ENCODE measurements at regions not wholly inside any gene's neighbourhood (a gene's known extent, or its start where the extent isn't known, plus 50 kb on each side); places are given as distances from the start of the nearest gene placed in this dataset.

DNA sequence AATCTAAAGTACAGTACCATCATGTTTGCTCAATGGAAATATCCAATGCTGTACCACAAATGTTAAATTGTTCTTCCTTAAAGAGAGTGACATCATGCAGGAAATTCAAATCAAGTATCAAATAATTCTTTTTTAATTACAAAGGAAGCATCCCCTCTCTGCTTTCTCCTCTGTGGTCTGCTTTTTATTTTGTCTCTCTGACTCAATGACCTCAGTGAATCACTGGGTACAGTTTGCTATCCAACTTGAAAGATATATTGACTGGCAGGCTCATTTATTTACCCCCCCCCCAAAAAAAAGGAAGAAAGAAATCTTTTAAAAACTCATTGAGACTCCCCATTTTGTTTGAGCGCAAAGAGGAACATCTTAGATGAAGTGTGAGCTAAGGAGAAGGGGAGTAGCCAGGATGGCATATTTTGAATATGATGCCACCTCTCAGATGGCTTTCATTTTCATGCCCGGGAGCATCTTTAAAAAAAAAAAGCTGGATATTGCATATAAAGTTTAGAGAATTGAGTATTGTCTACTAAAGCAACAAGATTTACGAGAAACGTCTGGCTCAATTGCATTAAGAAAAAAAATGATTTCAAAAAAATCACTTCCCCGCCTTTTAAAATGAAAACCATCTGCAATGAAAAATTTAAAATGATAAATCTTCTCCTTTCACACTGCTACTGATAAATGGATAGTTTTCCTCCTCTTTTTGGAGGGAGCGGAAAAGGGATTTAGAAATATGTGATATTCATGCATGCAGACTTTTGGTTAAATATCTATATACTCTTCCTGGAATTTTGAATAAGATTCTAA is 307.1 kb upstream of the DPH6 start:
- H3K4me1 ChIP-seq (ENCODE audit: control insufficient read depth, insufficient read depth, low read length) = no peaks in the 10 kb centered on the region
- WGBS (ENCODE audit: insufficient coverage, insufficient replicate concordance, low lambda C conversion rate, missing lambda C conversion rate) = 20% methylated on average over 6 of the region's 6 CpGs
- no peak for DNase-seq (ENCODE audit: low read depth, low spot score)
- intact Hi-C loops (cut with micrococcal nuclease; ENCODE audit: unreplicated experiment) = no loop called here
- ChIA-PET RAD21 (ENCODE audit: unreplicated experiment) (interaction anchor here (0.6 kb wide), 1 partner anchor 449 kb away, joined by 3 read pairs; no protein-coding TSS in a partner anchor), POLR2A (interaction anchor here (0.6 kb wide), 2 partner anchors 122 to 416 kb away, joined by 3 to 7 read pairs; no protein-coding TSS in a partner anchor), CTCF (interaction anchor here (0.7 kb wide), 1 partner anchor 306 kb away, joined by 3 read pairs; no protein-coding TSS in a partner anchor), SMC1A (ENCODE audit: uncharacterized antibody, unreplicated experiment) (no interaction called here)
- H3K36me3 ChIP-seq (ENCODE audit: control insufficient read depth in 2 of 2, insufficient read depth in 2 of 2, low read length in 1 of 2) = no peaks in the 10 kb centered on the region
- no peak for FAIRE-seq
- H3K4me2 ChIP-seq (ENCODE audit: control insufficient read depth, insufficient read depth) = no peak overlapping the region
- no peak for ATAC-seq
- H3K27ac ChIP-seq (ENCODE audit: control insufficient read depth, insufficient read depth) = no peak overlapping the region
- H3K27me3 ChIP-seq (replicated peaks in 1 of 2; ENCODE audit: control insufficient read depth in 2 of 2, insufficient read depth in 2 of 2, low read length in 1 of 2) = no peaks in the 10 kb centered on the region
- H2AFZ ChIP-seq (ENCODE audit: control insufficient read depth, low read depth, low read length) = no peak overlapping the region
- BruUV-seq (replicated peaks) = no TSS peak
- TF ChIP-seq CREM (IDR thresholded peaks at IDR 0.05; ENCODE audit: low read depth) (no peak), SMARCA5 (IDR thresholded peaks at IDR 0.05) (no peak), SUZ12 (IDR thresholded peaks at IDR 0.05; ENCODE audit: unreplicated experiment) (no peak)
- TF ChIP-seq, protein P1, sequence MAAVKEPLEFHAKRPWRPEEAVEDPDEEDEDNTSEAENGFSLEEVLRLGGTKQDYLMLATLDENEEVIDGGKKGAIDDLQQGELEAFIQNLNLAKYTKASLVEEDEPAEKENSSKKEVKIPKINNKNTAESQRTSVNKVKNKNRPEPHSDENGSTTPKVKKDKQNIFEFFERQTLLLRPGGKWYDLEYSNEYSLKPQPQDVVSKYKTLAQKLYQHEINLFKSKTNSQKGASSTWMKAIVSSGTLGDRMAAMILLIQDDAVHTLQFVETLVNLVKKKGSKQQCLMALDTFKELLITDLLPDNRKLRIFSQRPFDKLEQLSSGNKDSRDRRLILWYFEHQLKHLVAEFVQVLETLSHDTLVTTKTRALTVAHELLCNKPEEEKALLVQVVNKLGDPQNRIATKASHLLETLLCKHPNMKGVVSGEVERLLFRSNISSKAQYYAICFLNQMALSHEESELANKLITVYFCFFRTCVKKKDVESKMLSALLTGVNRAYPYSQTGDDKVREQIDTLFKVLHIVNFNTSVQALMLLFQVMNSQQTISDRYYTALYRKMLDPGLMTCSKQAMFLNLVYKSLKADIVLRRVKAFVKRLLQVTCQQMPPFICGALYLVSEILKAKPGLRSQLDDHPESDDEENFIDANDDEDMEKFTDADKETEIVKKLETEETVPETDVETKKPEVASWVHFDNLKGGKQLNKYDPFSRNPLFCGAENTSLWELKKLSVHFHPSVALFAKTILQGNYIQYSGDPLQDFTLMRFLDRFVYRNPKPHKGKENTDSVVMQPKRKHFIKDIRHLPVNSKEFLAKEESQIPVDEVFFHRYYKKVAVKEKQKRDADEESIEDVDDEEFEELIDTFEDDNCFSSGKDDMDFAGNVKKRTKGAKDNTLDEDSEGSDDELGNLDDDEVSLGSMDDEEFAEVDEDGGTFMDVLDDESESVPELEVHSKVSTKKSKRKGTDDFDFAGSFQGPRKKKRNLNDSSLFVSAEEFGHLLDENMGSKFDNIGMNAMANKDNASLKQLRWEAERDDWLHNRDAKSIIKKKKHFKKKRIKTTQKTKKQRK (IDR thresholded peaks at IDR 0.05; ENCODE audit: low read depth, low read length) = no peak
- no peak overlapping the region for H3K4me3 ChIP-seq
- no peak overlapping the region for H3K9ac ChIP-seq (ENCODE audit: control insufficient read depth, insufficient read depth, low read length)
- H3K79me2 ChIP-seq (ENCODE audit: control insufficient read depth, insufficient read depth, low read length) = no peaks in the 10 kb centered on the region
- H3K9me3 ChIP-seq (replicated peaks; ENCODE audit: control insufficient read depth, insufficient read depth, low read length) = no peaks in the 10 kb centered on the region
- H4K20me1 ChIP-seq (ENCODE audit: control insufficient read depth, insufficient read depth) = no peaks in the 10 kb centered on the region
- in situ Hi-C loops (cut with MboI) = no loop called here

Data from GM12878 (cell line).